ENCODE measurements at regions not wholly inside any gene's neighbourhood (a gene's known extent, or its start where the extent isn't known, plus 50 kb on each side); places are given as distances from the start of the nearest gene placed in this dataset.
"Not testable (repeated sequence)": the region's sequence is repeated elsewhere in the genome, so short reads cannot be mapped to it uniquely, and the experiment has no call there.

DNA sequence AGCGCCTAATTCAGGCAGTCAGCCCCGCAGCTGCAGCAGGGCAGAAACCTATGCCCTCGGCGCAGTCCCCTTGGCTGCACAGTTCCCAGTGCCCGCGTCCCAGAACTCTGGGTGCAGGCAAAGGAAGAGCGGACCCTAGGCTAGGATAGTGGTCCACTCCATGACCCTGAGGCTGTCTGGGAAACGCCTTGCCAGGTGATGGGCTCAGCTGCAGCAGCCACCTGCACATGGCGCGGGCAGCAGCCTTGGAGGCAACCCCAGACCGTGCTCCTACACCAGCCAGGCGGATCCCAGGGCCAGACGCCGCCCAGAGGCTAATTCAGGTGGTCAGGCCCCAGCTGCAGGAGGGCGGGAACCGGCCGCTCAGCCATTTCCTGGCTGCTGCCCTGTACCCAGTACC is 83.0 kb downstream of the POTEC start:
- not testable (repeated sequence) for DNase-seq

DNA sequence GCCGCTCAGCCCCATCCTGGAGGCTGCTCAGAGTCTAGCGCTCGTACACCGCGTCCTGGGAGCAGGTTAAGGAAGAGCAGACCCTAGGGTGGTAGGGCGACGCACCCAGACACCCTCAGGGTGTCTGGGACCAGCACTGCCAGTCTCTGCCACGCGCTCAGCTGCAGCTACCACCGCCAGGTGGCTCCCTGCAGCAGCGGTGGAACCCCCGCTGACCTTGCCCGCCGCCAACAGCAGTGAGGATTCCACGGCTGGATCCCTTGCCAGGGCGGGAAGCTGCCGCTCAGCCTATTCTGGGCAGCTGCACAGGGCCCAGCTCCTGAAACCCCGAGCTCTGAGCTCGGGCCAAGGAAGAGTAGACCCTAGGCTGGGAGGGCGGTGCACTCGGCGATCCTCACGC is 83.6 kb downstream of the POTEC start:
- not testable (repeated sequence) for DNase-seq

DNA sequence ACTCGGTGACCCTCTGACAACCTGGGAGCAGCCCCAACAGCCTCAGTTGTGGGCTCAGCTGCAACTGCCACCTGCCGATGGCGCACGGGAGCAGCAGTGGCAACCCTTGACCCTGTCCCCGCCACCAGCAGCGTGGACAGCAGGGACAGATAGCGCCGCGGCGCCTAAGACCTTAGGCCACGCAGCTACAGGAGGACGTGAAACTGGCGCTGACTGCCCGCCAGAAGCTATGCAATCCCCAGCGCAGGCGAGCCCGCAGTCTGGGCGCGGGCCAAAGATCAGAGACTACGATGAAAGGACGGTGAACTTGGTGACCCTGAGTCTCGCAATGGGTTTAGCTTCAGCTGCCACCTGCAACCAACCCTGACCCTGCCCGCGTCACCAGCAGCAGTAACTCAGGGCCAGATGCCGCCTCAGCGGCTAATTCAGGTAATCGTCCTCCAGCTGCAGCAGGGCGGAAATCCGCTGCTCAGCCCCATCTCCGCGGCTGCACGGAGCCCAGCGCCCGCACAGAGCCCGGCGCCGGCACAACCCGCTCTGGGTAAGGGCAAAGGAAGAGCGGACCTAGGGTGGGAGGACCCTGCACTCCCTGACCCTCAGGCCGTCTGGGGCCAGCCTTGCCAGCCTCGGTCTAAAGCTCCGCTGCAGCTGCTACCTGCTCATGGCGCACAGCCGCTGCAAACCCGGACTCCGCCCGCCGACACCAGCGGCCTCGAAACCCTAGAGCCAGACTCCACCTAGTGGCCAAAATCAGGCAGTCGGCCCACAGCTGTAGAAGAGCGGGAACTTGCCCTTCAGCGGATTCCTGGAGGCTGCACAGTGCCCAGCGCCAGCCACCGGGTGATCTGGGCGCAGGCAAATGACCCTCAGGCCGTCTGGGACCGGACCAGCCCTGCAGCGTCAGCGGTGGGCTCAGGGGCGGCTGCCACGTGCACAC is 85.1 kb downstream of the POTEC start:
- DNase-seq: peak; percentile 62

DNA sequence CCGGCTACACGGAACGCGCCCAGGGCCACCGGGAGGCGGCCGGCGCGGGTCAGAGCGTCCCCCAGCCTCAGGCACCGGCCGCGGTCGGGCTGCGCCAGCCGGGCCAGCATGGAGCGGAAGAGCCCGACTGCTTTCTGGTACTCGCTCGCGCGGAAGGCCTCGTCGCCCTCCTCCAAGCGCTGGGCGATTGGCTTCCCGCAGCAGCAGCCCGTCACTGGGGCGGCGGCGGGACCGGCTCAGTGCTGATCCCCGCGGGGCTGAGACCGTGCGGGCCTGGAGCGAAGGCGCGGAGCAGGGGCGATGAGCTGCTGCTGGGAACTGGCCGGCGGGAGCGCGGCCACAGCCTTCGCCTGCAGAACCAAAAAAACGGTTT is 92.8 kb downstream of the POTEC start:
- DNase-seq: peak; percentile 31

DNA sequence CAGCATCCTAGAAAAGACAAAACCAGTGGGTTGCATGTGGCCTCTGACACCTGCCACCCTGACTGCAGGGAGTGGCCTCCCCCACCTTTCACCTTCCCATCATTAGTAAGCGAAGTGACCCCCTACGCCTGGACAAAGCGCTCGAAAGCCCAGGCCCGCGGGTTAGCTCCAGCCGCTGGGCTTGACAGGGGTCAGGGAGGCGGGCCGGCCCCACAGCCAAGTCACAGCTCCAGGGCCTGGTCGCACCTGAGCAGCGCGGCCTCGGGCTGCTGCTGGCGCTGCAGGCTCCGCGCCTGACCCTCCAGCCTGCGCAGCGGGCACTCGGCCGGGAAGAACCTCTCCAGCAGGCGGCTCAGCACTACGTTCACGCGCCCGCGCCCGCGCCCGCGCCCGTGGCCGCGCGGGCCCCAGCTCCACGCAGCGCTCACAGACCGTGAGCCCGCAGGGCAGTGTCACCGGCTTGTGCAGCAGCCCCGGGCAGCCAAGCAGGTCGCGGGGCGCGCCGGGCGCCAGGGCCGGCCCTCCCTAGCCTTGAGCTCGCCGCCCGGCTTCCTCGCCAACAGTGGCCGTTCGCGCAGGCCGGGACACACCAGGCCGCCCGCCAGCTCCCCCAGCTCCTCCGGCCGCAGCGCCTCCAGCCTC is 93.3 kb downstream of the POTEC start:
- DNase-seq: peak; percentile 29

DNA sequence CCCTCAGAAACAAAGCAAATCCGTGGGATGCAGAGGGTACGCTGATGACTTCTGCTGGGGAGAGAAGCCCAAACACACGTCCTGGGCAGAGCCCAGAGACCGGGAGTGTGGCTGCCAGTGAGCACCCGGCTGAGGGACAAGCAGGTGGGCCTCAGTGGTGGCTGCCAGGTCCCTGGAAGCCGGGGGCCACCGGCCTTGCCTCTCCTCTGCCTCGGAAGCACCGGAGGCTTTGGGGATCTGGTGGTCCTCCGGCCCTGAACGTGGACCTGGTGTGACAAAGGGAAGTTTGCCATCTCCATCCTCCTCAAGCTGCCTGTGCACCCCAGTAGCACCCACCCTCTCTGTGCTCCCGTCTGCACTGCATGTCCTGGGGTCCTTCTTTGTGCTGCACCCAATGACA is 94.3 kb downstream of the POTEC start:
- DNase-seq: not testable (repeated sequence)

DNA sequence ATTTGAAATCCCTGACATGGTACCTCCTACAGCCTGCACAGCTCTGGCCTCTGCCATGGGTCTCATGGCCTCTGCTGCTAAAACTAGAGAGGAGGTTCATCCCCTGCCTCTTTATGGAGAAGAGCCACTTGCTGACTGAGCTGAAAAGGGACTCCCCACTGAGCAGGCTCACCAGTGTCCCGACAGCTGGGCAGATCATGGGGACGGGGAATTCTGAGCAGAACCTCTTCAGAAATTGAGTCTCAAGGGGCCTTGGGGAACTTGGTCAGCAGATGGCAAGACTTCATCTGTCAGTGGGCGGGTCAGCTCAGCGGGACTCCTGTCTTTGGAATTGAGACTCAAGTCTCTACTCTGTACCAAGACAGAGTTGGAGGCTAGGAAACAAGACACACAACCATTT is 95.7 kb downstream of the POTEC start:
- not testable (repeated sequence) for DNase-seq

DNA sequence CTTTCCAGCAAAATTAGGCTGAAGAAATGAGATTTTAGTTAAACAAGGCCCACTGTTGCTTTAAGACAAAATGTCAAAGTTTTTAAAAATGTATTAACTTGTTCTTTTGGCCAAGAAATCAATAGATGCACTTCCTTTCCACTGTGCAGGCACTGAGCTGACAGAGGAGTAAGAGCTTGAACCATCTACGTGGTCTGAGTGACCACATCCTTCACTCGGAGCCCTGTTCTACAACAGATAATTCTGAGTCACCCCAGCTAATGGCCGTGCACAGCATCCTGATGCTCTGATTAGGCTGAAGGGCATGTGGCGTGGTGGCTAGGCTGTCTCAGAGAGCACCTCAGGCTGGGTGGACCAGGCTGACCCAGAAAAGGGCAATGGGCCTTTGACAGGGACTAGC is 107.9 kb downstream of the POTEC start:
- not testable (repeated sequence) for DNase-seq

DNA sequence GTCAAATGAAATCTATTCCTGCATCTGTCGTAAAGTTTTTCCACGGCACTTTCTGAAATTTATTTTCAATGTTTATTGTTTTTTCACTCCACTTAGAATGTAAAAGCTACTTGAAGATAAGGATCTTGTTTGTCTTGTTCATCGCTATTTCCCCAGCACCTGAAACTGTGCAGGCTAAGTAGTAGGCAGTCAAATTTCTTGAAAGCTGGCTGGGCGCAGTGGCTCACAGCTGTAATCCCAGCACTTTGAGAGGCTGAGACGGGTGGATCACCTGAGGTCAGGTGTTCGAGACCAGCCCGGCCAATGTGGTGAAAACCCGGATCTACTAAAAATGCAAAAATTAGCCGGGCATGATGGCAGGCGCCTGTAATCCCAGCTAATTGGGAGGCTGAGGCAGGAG is 111.0 kb downstream of the POTEC start:
- DNase-seq: not testable (repeated sequence)

DNA sequence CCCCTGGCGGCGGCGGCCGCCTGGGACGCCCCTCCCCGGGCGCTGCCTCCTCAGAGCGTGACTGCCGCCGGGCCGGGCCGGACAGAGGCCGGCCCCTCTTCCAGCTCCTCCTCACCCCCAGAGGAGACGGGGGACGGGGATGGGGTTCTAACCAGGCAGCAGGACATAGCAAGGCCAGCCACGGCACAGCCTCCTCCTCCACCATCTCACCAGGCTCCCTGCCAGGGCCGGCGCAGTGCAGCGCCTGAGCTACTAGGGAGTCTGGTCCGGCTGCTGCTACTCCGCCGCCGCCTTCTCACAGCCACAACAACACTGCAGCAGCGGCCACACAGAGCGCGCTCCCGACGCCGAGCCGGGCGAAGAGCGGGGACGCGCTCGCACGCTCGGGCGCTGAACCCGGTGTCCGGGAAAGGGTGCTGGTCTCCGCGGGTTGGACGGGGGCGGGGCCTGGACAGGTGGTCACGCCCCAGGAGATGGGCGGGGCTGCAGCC is 112.3 kb downstream of the POTEC start:
- peak; percentile 60 for DNase-seq

DNA sequence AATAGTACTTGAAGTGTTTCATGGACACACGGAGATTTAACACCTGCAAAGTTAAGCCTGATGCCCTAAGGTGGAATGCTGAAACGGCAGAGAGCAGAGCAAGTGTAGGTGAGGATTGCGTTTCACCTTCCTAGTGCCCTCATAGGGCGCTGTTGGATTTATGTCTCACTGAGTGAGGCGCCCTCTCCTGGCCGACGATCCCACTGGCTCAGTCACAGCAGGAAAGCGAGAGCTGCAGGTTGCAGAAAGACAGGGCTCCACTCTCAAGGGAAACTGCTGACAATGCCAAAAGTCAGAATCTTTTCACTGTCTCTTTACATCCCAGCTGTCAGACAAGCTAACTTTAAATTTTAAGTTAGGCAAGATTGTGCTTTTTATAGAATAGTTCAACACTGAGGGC is 127.6 kb downstream of the POTEC start:
- peak; percentile 40 for DNase-seq

DNA sequence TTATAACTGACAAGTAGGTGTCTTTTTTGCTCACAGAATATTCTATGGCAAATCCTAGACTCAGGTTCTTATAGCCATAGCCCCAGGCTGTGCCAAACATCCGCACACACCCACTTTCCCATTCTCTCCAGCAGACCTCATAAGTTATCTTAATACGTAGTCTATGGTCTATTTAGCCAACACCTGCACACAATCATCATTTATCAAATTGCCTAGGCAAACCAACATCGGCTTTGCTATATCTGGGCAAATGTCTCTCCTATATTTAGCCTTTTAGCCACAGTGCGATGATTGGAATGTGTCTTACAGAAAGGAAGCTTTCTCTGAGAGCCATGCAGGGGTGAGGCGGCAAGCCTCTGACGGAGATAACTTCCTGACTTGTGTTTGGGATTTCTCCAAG is 128.0 kb downstream of the POTEC start:
- DNase-seq: not testable (repeated sequence)

DNA sequence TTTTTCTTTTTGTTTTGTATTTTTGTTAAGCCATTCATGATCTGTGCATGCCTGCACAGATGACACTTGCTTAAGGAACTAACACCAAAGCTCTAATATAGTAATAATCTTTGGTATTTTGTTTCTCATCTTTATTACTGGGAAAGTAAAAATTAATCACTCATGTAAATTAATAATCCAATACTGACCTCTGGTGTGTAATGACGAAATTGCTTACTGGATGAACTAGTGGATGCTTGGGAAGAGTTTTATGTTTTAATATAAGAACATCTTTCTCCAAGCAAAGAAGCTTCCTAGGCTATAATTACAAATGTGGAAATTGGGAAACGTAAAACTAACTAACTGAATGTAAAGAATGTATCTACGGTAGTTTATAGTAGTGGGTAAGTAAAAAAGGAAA is 147.9 kb downstream of the POTEC start:
- not testable (repeated sequence) for DNase-seq

DNA sequence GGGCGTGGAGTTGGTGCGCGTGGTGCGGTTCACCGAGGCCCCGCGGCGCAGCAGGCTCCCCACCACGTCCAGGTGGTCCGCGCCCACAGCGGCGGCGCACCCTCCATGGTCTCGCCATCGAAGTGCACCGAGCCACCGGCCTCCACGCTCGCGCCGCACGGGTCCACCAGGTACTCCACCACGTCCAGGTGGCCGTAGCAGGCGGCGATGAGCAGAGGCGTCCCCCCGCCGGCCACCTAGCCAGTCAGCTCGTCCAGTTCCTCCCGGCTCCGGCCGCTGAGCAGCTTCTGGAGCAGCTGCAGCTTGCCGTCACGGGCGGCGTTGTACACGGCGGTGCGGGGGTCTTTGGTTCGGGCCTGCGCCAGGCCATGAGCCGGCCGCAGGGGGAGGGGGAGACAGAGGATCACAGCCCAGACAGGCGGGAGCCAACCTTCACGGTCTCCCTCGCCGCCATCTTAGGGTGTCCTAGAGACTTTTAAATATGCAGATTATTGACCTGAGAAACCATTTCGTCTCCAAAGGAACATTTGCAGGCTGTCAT is 149.8 kb downstream of the POTEC start:
- not testable (repeated sequence) for DNase-seq

DNA sequence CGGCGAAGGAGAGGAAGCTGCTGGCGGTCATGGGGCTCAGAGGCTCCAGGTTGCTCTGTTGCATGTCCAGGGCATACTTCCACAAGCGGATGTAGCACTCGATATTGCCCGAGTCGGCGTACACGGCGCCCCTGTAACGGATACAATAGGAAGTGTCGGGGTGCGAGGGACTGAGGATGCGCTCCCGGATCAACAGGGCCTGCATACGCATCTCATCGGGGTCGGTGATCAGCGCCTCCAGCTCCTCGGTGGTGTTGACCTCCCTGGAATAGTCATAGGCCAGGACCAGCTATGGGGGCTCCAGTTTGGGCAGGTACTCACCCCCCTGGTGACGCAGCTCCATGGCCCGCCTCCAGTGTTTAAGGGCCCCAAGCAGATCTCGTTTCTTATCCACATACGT is 150.8 kb downstream of the POTEC start:
- not testable (repeated sequence) for DNase-seq

DNA sequence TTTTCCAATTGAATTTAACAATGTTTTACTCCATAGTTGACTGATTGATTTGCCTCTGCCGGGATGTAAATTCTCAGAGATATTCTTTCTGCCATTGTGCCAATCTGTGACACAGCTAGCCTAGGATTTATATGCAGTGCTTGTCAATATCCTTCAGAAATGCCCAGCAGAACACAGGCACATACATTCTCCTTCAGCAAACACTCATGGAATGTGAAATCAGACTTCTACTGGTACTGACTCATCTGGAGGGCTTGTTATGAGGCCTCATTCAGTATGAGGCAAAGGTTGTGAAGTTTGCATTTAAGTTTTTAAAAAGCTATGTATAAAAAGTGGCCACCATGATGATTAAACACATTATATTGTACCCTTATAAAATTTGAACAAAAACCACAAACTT is 158.4 kb downstream of the POTEC start:
- DNase-seq: not testable (repeated sequence)

DNA sequence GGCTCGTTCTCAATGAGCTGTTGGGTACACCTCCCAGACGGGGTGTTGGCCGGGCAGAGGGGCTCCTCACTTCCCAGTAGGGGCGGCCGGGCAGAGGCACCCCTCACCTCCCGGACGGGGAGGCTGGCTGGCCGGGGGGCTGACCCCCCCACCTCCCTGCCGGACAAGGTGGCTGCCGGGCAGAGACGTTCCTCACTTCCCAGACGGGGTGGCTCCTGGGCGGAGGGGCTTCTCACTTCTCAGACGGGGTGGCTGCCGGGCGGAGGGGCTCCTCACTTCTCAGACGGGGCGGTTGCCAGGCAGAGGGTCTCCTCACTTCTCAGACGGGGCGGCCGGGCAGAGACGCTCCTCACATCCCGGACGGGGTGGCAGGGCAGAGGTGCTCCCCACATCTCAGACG is 160.7 kb downstream of the POTEC start:
- not testable (repeated sequence) for DNase-seq

DNA sequence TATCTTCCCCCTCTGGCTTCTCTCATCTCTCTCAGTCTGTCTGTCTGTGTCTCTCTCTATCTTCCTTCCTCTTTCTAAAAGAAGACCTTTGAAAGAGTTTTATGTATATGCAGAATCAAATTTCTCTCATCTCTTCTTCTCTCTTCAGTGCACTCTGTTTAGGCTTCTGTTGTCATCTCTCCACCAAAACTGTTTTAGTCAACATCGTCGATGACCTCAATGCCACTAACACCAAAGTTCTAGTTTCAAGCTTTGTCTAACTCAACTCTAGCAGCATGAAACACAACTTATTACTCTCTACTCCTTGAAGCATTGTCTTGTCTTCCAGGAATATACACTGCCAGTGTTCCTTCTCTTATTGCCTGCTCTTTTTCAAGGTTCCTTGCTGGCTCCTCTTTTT is 163.9 kb downstream of the POTEC start:
- not testable (repeated sequence) for DNase-seq

DNA sequence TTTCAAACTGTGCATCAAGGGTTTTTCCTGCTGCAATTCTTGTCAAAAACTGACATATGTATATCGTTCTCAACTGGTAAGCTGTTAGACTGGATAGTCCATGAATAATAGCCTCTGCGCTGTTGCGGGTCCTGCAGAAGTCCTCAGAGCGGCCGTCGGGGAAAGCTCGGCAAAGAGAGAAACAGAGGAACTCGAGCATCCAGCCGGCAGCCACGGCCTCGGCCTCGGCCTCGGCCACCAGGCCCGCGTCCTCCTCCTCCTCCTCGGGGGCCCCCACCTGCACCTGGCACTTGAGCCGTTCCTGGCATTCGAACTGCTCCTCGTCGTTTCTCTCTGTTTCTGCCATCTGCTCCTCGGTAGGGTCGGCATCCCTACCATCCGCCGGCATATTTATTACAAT is 165.0 kb downstream of the POTEC start:
- not testable (repeated sequence) for DNase-seq

DNA sequence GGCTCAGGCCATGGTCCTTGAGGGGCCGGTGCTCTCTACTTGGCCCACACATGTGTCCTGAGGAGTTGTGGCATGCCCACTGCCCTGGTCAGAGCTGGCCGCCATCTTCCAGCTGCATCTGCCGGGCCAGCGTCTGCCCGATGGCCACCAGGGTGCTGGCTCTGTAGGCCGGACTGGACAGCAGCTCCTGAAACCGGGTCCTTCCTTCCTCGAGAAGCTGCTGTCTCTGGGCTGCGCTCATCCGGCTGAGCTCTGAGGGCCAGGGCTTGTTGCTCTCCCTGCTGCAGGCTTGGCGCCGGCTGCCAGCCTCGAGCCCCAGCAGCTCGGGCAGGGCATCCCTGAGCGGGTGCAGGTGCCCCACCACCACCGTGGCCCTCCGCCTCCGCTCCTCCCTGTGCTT is 182.1 kb downstream of the POTEC start:
- DNase-seq: not testable (repeated sequence)

DNA sequence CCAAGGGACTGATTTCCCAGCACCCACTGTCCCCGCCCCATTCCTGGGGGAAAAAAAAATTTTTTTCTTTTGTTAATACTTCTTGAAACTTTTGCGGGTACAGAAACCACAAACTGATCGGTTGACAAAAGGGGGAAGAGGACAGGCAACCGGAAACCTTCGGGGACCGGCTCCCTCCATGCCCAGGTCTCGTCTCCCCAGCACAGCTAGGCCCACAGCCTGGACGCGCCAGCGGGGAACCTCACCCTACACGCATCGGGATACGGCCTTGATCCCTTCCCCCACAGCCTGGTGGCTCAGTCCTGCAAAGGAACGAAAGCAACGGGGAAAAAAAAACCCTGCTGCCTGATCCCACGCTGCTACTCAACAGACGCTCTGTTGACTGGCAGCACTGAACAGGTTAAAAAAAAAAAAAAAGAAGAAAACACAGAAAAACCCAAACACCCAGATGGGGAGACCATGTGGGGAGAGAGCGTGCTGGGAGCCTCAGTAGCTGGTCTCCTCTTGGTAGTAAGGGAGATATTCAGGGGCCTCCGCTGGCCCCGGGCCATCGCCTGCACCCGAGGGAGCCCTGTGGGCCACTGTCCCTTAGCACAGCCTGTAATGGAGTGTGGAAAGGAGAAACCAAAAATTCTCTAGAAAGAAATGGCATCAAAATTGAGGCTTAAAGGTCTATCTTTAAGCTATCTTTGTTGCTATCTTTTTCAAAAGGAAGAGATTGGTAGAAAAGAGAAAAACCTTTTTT is 185.7 kb downstream of the POTEC start:
- not testable (repeated sequence) for DNase-seq

DNA sequence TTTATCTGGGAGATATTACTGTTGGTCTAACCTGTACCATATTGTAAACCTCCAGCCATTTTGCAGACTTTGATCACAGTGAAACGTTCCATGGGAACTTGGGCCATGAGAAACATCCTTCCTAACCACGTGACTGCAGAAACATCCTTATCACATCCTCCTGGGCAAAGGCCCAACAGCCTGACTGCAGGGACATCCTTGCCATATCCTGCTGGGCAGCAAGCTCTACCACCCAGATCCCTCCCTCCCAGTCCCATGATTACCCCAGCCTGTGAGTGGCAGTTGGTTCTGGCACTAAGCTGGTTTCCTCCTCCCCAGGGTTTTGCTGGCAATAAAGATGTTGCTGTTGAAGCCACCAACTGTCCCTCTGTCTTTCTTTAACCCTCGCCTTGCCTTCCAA is 201.2 kb downstream of the POTEC start:
- DNase-seq: not testable (repeated sequence)

DNA sequence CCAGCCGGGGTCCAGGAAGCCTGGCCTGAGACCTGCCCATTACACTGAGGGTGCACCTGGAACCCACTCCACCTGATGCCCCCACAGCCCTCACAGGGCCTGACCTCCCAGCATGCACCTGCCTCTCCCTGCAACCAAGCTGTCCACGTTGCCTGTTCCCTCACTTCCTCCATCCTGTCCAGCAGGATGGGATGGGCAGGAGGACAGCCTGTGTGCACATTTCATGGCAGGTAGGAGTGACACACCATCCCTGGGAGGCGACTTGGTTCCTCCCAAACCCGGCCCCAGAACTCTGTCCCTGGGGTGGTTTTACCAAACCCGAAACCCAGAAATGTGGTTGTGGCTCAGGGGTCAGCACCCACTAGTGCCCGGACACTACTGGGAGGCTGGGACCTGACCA is 203.8 kb upstream of the ZNF519 start:
- DNase-seq: not testable (repeated sequence)

Measured in activated naive CD4-positive, alpha-beta T cell treated with anti-CD3 and anti-CD28 coated beads, Interleukin-2, amount 50 U/mL, for 16 hours (primary cell).